H1 (cell line): ENCODE measurements at regions not wholly inside any gene's neighbourhood (a gene's known extent, or its start where the extent isn't known, plus 50 kb on each side); places are given as distances from the start of the nearest gene placed in this dataset.

ENCODE experiments used
- BRCA1 ChIP-seq: IDR thresholded peaks from 2 replicates; pipeline ENCODE4 v1.6.1; 2012; ENCODE audit warnings: low read depth, low read length, improper control_type of control experiment
- CEBPB ChIP-seq: IDR thresholded peaks from 2 replicates; pipeline ENCODE4 v1.6.1; 2012; ENCODE audit warnings: low read depth, low read length
- CREB1 ChIP-seq: IDR thresholded peaks from 2 replicates; pipeline ENCODE4 v1.6.1; 2012; ENCODE audit warnings: inconsistent platforms
- EZH2 ChIP-seq: fragments of 200-600 bp; sonication (generic); IDR thresholded peaks from 2 replicates; pipeline ENCODE4 v1.7.1; 2012; ENCODE audit warnings: low read depth, mild to moderate bottlenecking, moderate library complexity, low read length, inconsistent platforms; ENCODE audit not compliant: severe bottlenecking
- HDAC2 ChIP-seq, 2 experiments: fragments of 300-600 bp in 1 of 2; sonication (generic) in 1 of 2; IDR thresholded peaks; 2 replicates each; pipeline ENCODE4 v1.6.1; 2011 to 2012; ENCODE audit warnings: low read depth in 2 of 2, low read length in 2 of 2, mild to moderate bottlenecking in 2 of 2, moderate library complexity in 2 of 2, borderline replicate concordance in 1 of 2, inconsistent platforms in 1 of 2
- MAX ChIP-seq: IDR thresholded peaks from 2 replicates; pipeline ENCODE4 v1.6.1; 2012; ENCODE audit warnings: inconsistent platforms
- NRF1 ChIP-seq: IDR thresholded peaks from 2 replicates; pipeline ENCODE4 v1.6.1; 2011; ENCODE audit warnings: mild to moderate bottlenecking, low read depth, low read length, improper control_type of control experiment
- POLR2A ChIP-seq, 2 experiments: IDR thresholded peaks; 1 replicate in 1 of 2; 2 replicates in 1 of 2; pipeline ENCODE4 v1.6.1; 2011; ENCODE audit warnings: low read depth in 2 of 2, low read length in 2 of 2, mild to moderate bottlenecking in 2 of 2; ENCODE audit errors: control extremely low read depth in 1 of 2
- POLR2AphosphoS5 ChIP-seq: IDR thresholded peaks from 2 replicates; pipeline ENCODE4 v1.6.1; 2011; ENCODE audit warnings: low read depth, low read length
- SIX5 ChIP-seq: IDR thresholded peaks from 2 replicates; pipeline ENCODE4 v1.6.1; 2011; ENCODE audit warnings: mild to moderate bottlenecking, low read depth, low read length
- SP1 ChIP-seq: IDR thresholded peaks from 2 replicates; pipeline ENCODE4 v1.6.1; 2011; ENCODE audit warnings: low read depth, low read length
- ZNF274 ChIP-seq: IDR thresholded peaks from 2 replicates; pipeline ENCODE4 v1.7.0; 2012; ENCODE audit warnings: low read length, borderline replicate concordance; ENCODE audit errors: extremely low read depth
- TF ChIP-seq, protein P1 (sequence below): IDR thresholded peaks from 2 replicates; pipeline ENCODE4 v1.6.1; 2012; ENCODE audit warnings: inconsistent platforms
- TF ChIP-seq, protein P2 (sequence below), 3 experiments: IDR thresholded peaks; 1 replicate in 2 of 3; 2 replicates in 1 of 3; pipeline versions ENCODE4 v1.5.1 to v1.6.1; 2011; ENCODE audit warnings: low read length in 3 of 3, mild to moderate bottlenecking in 3 of 3, inconsistent platforms in 2 of 3, low read depth in 1 of 3, moderate library complexity in 1 of 3; ENCODE audit not compliant: insufficient read depth in 1 of 3; ENCODE audit errors: control extremely low read depth in 1 of 3

DNA sequence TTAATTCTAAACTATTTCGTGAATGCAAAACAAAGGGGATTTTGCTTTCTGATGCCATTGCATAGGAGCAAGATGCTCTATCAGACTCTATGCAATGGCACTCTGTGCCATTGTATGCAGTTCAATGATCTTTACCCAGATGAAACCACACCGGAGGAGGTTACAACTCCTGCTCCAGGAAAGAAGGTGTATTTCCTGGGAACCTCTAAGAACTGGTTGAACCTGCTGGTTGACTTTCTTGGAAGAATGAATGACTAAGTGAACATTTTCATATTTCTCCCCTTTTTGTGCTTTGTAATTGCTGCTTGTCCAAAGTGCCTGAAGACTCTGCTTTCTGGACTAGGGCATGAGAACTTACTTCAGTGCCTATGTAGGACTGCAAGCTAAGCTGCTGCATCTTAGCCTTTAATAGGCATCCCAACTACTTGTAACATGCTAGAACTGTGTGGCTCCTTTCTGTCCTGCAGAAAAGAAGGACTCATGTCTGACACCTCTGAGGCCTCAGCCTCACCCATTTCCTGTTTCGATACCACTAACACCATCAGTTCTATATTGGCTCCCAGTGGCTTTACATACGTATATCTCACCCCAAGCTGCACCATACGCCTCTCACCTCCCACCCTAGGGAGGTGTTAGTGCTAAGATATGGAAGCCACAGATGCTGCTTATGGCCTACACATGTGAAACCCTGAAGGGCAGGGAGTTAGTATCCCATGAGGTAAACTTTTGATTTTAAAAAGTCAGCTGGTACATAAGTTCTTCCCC lies 193.5 kb upstream of the CNOT2 start:
- TF ChIP-seq HDAC2 (IDR thresholded peaks at IDR 0.05; ENCODE audit: borderline replicate concordance in 1 of 2, low read depth in 2 of 2, low read length in 2 of 2) (no peak), SP1 (no peak), ZNF274 (no peak), EZH2 (no peak), BRCA1 (no peak), CEBPB (no peak), NRF1 (no peak), MAX (no peak), POLR2A (IDR thresholded peaks at IDR 0.05; ENCODE audit: control extremely low read depth in 1 of 2, low read depth in 2 of 2, low read length in 2 of 2) (no peak), CREB1 (no peak), POLR2AphosphoS5 (no peak), SIX5 (no peak)
- TF ChIP-seq, protein P1, sequence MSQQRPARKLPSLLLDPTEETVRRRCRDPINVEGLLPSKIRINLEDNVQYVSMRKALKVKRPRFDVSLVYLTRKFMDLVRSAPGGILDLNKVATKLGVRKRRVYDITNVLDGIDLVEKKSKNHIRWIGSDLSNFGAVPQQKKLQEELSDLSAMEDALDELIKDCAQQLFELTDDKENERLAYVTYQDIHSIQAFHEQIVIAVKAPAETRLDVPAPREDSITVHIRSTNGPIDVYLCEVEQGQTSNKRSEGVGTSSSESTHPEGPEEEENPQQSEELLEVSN = no peak
- TF ChIP-seq, protein P2, sequence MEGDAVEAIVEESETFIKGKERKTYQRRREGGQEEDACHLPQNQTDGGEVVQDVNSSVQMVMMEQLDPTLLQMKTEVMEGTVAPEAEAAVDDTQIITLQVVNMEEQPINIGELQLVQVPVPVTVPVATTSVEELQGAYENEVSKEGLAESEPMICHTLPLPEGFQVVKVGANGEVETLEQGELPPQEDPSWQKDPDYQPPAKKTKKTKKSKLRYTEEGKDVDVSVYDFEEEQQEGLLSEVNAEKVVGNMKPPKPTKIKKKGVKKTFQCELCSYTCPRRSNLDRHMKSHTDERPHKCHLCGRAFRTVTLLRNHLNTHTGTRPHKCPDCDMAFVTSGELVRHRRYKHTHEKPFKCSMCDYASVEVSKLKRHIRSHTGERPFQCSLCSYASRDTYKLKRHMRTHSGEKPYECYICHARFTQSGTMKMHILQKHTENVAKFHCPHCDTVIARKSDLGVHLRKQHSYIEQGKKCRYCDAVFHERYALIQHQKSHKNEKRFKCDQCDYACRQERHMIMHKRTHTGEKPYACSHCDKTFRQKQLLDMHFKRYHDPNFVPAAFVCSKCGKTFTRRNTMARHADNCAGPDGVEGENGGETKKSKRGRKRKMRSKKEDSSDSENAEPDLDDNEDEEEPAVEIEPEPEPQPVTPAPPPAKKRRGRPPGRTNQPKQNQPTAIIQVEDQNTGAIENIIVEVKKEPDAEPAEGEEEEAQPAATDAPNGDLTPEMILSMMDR (IDR thresholded peaks at IDR 0.05; ENCODE audit: control extremely low read depth in 1 of 3, insufficient read depth in 1 of 3, low read depth in 1 of 3, low read length in 3 of 3) = no peak
